ENCODE measurements at regions not wholly inside any gene's neighbourhood (a gene's known extent, or its start where the extent isn't known, plus 50 kb on each side); places are given as distances from the start of the nearest gene placed in this dataset.

DNA sequence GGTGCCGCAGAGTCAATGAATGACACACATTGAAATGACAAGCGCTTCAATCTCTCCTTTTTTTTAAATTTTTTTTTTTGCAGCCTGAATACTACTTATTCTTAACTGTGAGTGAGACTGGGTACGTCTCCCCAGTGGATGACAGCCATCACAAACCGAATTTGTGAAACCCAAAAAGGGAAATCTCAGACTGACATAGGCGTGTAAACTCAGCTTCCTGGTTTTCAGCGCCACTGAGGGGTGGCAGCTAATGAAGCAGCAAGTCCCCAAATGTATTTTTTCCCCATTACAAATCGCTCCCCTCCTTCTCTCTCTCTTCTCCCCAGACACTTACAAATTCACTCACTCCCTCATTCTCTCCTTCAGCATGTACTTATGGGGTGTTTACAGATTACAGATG is 196.0 kb downstream of the MAF start:
- TF ChIP-seq, protein P1, sequence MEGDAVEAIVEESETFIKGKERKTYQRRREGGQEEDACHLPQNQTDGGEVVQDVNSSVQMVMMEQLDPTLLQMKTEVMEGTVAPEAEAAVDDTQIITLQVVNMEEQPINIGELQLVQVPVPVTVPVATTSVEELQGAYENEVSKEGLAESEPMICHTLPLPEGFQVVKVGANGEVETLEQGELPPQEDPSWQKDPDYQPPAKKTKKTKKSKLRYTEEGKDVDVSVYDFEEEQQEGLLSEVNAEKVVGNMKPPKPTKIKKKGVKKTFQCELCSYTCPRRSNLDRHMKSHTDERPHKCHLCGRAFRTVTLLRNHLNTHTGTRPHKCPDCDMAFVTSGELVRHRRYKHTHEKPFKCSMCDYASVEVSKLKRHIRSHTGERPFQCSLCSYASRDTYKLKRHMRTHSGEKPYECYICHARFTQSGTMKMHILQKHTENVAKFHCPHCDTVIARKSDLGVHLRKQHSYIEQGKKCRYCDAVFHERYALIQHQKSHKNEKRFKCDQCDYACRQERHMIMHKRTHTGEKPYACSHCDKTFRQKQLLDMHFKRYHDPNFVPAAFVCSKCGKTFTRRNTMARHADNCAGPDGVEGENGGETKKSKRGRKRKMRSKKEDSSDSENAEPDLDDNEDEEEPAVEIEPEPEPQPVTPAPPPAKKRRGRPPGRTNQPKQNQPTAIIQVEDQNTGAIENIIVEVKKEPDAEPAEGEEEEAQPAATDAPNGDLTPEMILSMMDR (IDR thresholded peaks at IDR 0.05) = no peak
- Histone ChIP-seq H3K36me3 (no peaks in the 10 kb centered on the region), H3K27me3 (no peaks in the 10 kb centered on the region), H3K4me1 (peaks cover 0 to 16% (median 6%) of the 10 kb centered on the region in 3 donors), H3K4me3 (no peak overlapping the region), H3K27ac (no peak overlapping the region), H3K9me3 (peaks cover 0 to 4% (median 0%) of the 10 kb centered on the region in 3 donors)
- DNase-seq = no peak
- intact Hi-C loops (cut with DNase I) = no loop called here
- 62 to 82% methylated on average over 7 of the region's 7 CpGs for WGBS, 2 donors

DNA sequence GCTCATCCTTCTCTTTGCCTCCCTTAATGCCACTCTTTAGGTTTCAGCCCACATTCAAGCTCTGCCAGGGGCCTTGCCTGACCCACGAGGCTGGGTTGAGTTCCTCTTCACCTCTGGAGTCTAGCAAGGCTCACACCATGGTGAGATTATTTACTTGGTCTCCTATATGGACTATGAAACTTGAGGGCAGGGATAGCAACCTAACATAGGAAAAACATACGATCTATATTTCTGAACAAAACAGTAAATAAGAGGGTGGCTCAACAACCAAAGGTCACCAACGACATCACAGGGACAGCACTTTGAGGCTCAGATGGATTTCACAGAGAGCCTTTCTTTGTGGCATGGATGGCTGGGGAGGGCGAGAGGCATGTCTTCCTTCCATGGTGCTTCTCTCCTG is 197.0 kb downstream of the MAF start:
- WGBS, 2 donors = 79 to 89% methylated on average over 2 to 4 of the region's 4 CpGs
- intact Hi-C loops (cut with DNase I) = no loop called here
- H3K27ac ChIP-seq = no peak overlapping the region

DNA sequence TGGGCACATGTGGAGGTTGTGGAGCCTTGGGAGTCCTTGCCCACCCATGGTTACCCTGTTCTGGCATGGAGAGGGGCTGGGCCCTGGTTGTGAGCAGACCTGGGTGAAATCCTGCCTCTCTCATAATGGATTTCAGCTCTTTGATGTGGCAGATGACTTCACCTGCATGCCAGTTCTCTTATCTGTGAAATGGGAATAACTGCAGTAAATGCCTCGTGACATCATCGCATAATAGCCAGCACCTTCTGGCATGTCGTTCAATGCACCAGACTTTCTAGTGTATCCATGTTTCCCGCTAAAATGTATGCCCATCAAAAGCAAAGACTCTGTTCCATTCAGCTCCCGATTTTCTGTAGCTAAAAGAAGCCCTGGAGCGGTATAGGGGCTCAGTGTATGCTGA is 197.6 kb downstream of the MAF start:
- H3K9me3 ChIP-seq = peaks cover 0 to 4% (median 0%) of the 10 kb centered on the region in 3 donors
- no peak for DNase-seq
- peaks cover 0 to 16% (median 6%) of the 10 kb centered on the region in 3 donors for H3K4me1 ChIP-seq
- H3K36me3 ChIP-seq = no peaks in the 10 kb centered on the region
- intact Hi-C loops (cut with DNase I) = no loop called here
- no peaks in the 10 kb centered on the region for H3K27me3 ChIP-seq
- no peak overlapping the region for H3K4me3 ChIP-seq
- TF ChIP-seq POLR2A (IDR thresholded peaks at IDR 0.05) = no peak
- TF ChIP-seq, protein P1 (IDR thresholded peaks at IDR 0.05) = no peak
- no peak overlapping the region for H3K27ac ChIP-seq
- WGBS, 2 donors = 74 to 75% methylated on average over 4 to 6 of the region's 6 CpGs

More for the DNA sequence above, 197.0 kb downstream of the MAF start:
- TF ChIP-seq, protein P1 (IDR thresholded peaks at IDR 0.05) = no peak
- TF ChIP-seq POLR2A (IDR thresholded peaks at IDR 0.05) = no peak
- Histone ChIP-seq H3K27me3 (no peaks in the 10 kb centered on the region), H3K9me3 (peaks cover 0 to 4% (median 0%) of the 10 kb centered on the region in 3 donors), H3K4me1 (peaks cover 0 to 16% (median 6%) of the 10 kb centered on the region in 3 donors), H3K4me3 (no peak overlapping the region), H3K36me3 (no peaks in the 10 kb centered on the region)
- no peak for DNase-seq

DNA sequence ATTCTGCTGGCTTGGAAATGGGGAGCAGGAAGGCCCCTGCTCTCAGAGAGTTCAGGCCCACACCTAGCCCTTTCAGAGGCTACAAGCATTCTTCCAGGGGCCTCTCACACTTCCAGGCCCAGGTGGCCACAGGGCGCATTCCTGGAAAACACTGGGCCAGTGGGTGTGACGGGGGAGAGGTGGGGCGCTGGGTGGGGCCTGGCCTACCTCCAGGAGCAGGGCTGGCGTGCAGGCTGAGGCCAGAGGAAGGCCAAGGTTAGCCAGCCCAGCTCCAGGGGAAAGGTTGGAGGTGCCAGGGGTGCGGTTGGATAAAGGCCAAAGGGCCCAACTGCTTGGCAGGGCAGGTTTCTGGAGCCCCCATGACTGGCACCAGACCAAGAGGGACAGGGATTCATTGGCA is 198.2 kb downstream of the MAF start:
- Histone ChIP-seq H3K27me3 (no peaks in the 10 kb centered on the region), H3K4me1 (peaks cover 0 to 16% (median 6%) of the 10 kb centered on the region in 3 donors), H3K36me3 (no peaks in the 10 kb centered on the region), H3K4me3 (no peak overlapping the region), H3K27ac (no peak overlapping the region), H3K9me3 (peaks cover 0 to 4% (median 0%) of the 10 kb centered on the region in 3 donors)
- intact Hi-C loops (cut with DNase I) = no loop called here
- WGBS, 2 donors = 58% methylated on average over 2 of the region's 5 CpGs; no CpG with 5 or more reads in 1 of the 2 donors
- no peak for DNase-seq
- TF ChIP-seq, protein P1 (IDR thresholded peaks at IDR 0.05) = no peak

DNA sequence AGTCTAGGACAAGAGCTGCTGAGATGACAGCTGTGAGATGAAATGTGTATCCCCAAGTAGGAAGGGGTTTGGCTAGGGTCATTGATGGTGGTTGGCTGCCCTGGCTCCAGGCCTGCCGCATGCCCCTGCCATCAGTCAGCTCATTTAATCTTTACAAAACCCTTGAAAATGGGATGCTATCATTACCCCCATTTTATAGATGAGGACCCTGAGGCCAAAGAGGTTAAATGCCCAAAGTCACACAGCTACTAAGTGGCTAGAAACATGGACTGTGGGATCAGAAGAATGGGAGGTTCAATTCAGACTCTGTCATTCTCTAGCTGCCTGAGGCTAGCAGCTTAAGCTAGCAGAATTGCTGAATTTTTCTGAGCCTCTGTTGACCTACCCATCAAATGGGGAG is 198.8 kb downstream of the MAF start:
- no peak overlapping the region for H3K27ac ChIP-seq
- 91 to 100% methylated on average over 1 of the region's 1 CpG for WGBS, 2 donors
- DNase-seq = no peak

More for the DNA sequence above, 198.8 kb downstream of the MAF start:
- peaks cover 0 to 4% (median 0%) of the 10 kb centered on the region in 3 donors for H3K9me3 ChIP-seq
- no peaks in the 10 kb centered on the region for H3K36me3 ChIP-seq
- peaks cover 0 to 13% (median 6%) of the 10 kb centered on the region in 3 donors for H3K4me1 ChIP-seq
- no peak for TF ChIP-seq POLR2A (IDR thresholded peaks at IDR 0.05)
- TF ChIP-seq, protein P1 (IDR thresholded peaks at IDR 0.05) = no peak
- H3K27me3 ChIP-seq = no peaks in the 10 kb centered on the region
- H3K4me3 ChIP-seq = no peak overlapping the region
- intact Hi-C loops (cut with DNase I) = no loop called here

Measured in esophagus squamous epithelium (tissue), 5 donors.